Calu3 (cell line): ENCODE measurements at regions not wholly inside any gene's neighbourhood (a gene's known extent, or its start where the extent isn't known, plus 50 kb on each side); places are given as distances from the start of the nearest gene placed in this dataset.

ENCODE experiments used
- BruUV-seq: library from RNA; stranded (reverse); fragments of 400-500 nt; replicated peaks from 2 replicates; lab custom pipeline; 2021; lab: Mats Ljungman, UMichigan
- CTCF ChIA-PET: fragments of 300-600 bp; sonication (Branson Sonifier 250); formaldehyde crosslinking; loops from one replicate; lab custom pipeline; 2022; ENCODE audit warnings: antibody characterized with exemption; lab: Charles Lee
- DNase-seq: peaks from one replicate; pipeline ENCODE4 v3.0.0; 2022
- H3K27ac Mint-ChIP-seq: one replicate; pipeline ENCODE4 v1.8.0; 2022; ENCODE audit warnings: mixed read lengths; ENCODE audit not compliant: unreplicated experiment
- H3K27me3 Mint-ChIP-seq: one replicate; pipeline ENCODE4 v1.8.0; 2022; ENCODE audit warnings: mixed read lengths; ENCODE audit not compliant: unreplicated experiment
- H3K36me3 Mint-ChIP-seq: one replicate; pipeline ENCODE4 v1.8.0; 2022; ENCODE audit warnings: mild to moderate bottlenecking, moderate library complexity, mixed read lengths; ENCODE audit not compliant: insufficient read depth, unreplicated experiment
- H3K4me1 Mint-ChIP-seq: one replicate; pipeline ENCODE4 v1.8.0; 2022; ENCODE audit warnings: mild to moderate bottlenecking, low read depth, mixed read lengths; ENCODE audit not compliant: unreplicated experiment
- H3K4me3 Mint-ChIP-seq: one replicate; pipeline ENCODE4 v1.8.0; 2022; ENCODE audit warnings: mild to moderate bottlenecking, low read depth, moderate library complexity, mixed read lengths; ENCODE audit not compliant: unreplicated experiment
- H3K9me3 Mint-ChIP-seq: one replicate; pipeline ENCODE4 v1.8.0; 2022; ENCODE audit warnings: low read depth, mixed read lengths; ENCODE audit not compliant: unreplicated experiment
- CTCF ChIP-seq: fragments of 200-600 bp; IDR thresholded peaks from one replicate; pipeline ENCODE4 v1.8.0; 2022; ENCODE audit warnings: antibody characterized with exemption; ENCODE audit not compliant: unreplicated experiment
- intact Hi-C: fragments of 100-400 bp; cut with micrococcal nuclease; formaldehyde crosslinking; loops from one replicate; pipeline ENCODE4 v1.10.0; 2022; ENCODE audit not compliant: unreplicated experiment

GRCh38 chr3:146739203-146739671, 134.1 kb upstream of the PLSCR5 start:
- no peaks in the 10 kb centered on the region for H3K27me3 Mint-ChIP-seq
- no peak overlapping the region for H3K4me3 Mint-ChIP-seq
- no peaks in the 10 kb centered on the region for H3K36me3 Mint-ChIP-seq
- H3K27ac Mint-ChIP-seq, result no peak overlapping the region
- no peak for TF ChIP-seq CTCF
- no TSS peak for BruUV-seq
- no peak for DNase-seq
- intact Hi-C loops, result no loop called here
- CTCF ChIA-PET, result interaction anchor here (0.7 kb wide), 1 partner anchor 536 kb away, joined by 3 read pairs; no protein-coding TSS in a partner anchor
- peaks cover 8% of the 10 kb centered on the region for H3K4me1 Mint-ChIP-seq
- peaks cover 3% of the 10 kb centered on the region for H3K9me3 Mint-ChIP-seq

GRCh38 chr3:146732325-146732724, 127.2 kb upstream of the PLSCR5 start:
- intact Hi-C loops, result no loop called here
- BruUV-seq, result no TSS peak
- CTCF ChIA-PET, result no interaction called here

GRCh38 chr3:146715170-146715569, 110.0 kb upstream of the PLSCR5 start:
- DNase-seq, result no peak
- H3K4me3 Mint-ChIP-seq, result no peak overlapping the region
- H3K27ac Mint-ChIP-seq, result no peak overlapping the region
- no peak for TF ChIP-seq CTCF
- H3K36me3 Mint-ChIP-seq, result no peaks in the 10 kb centered on the region
- H3K4me1 Mint-ChIP-seq, result peaks cover 9% of the 10 kb centered on the region
- no peaks in the 10 kb centered on the region for H3K9me3 Mint-ChIP-seq
- H3K27me3 Mint-ChIP-seq, result no peaks in the 10 kb centered on the region
- BruUV-seq, result no TSS peak
- CTCF ChIA-PET, result no interaction called here
- intact Hi-C loops, result no loop called here

More at GRCh38 chr3:146732325-146732724, 127.2 kb upstream of the PLSCR5 start:
- peaks cover 3% of the 10 kb centered on the region for H3K9me3 Mint-ChIP-seq
- no peak for TF ChIP-seq CTCF
- H3K4me3 Mint-ChIP-seq, result no peak overlapping the region
- no peak overlapping the region for H3K27ac Mint-ChIP-seq
- no peaks in the 10 kb centered on the region for H3K36me3 Mint-ChIP-seq
- no peaks in the 10 kb centered on the region for H3K27me3 Mint-ChIP-seq
- DNase-seq, result no peak
- H3K4me1 Mint-ChIP-seq, result no peaks in the 10 kb centered on the region

GRCh38 chr3:146712806-146713205, 107.7 kb upstream of the PLSCR5 start:
- no TSS peak for BruUV-seq
- H3K4me3 Mint-ChIP-seq, result no peak overlapping the region
- TF ChIP-seq CTCF, result no peak
- H3K36me3 Mint-ChIP-seq, result no peaks in the 10 kb centered on the region
- DNase-seq, result no peak
- H3K9me3 Mint-ChIP-seq, result no peaks in the 10 kb centered on the region
- CTCF ChIA-PET, result no interaction called here
- H3K27me3 Mint-ChIP-seq, result no peaks in the 10 kb centered on the region
- peaks cover 9% of the 10 kb centered on the region for H3K4me1 Mint-ChIP-seq
- H3K27ac Mint-ChIP-seq, result no peak overlapping the region
- intact Hi-C loops, result no loop called here
